Rectal smooth muscle tissue (tissue), 1 donor: ENCODE measurements at regions not wholly inside any gene's neighbourhood (a gene's known extent, or its start where the extent isn't known, plus 50 kb on each side); places are given as distances from the start of the nearest gene placed in this dataset.
"Not testable (repeated sequence)": the region's sequence is repeated elsewhere in the genome, so short reads cannot be mapped to it uniquely, and the experiment has no call there.

Experiments used
- H3K27ac ChIP-seq: one replicate; pipeline ENCODE4 v1.7.0; 2013; ENCODE audit warnings: low read depth, low read length, inconsistent platforms
- H3K27me3 ChIP-seq: one replicate; pipeline ENCODE4 v1.7.0; 2013; ENCODE audit warnings: low read length; ENCODE audit not compliant: control insufficient read depth, insufficient read depth
- H3K36me3 ChIP-seq: one replicate; pipeline ENCODE4 v1.7.0; 2013; ENCODE audit warnings: low read length; ENCODE audit not compliant: control insufficient read depth, insufficient read depth
- H3K4me1 ChIP-seq: one replicate; pipeline ENCODE4 v1.7.0; 2013; ENCODE audit warnings: low read length; ENCODE audit not compliant: control insufficient read depth, insufficient read depth
- H3K4me3 ChIP-seq: one replicate; pipeline ENCODE4 v1.7.0; 2013; ENCODE audit warnings: low read length
- H3K9ac ChIP-seq: one replicate; pipeline ENCODE4 v1.7.0; 2013; ENCODE audit warnings: low read length

DNA sequence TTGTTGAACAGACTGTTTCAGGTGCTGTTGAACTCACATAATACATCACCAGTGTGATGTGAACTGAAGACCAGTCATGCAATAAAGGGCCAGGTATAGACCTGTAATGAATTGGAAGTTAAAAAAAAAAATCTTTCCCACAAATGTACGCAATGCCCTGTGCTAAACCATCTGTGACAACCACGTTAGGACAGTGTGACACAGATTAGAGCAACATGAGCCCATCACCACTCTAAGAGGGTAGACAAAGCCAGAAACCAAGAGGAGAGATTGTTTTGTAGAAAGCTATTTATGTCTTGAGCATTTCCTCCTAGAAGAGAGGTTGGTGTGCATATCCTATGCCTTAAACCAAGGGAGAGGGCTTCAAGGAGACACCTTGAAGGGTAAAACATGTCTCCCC is 77.0 kb upstream of the BEND6 start:
- H3K9ac ChIP-seq = no peak overlapping the region
- no peaks in the 10 kb centered on the region for H3K4me1 ChIP-seq
- H3K27ac ChIP-seq = no peak overlapping the region
- H3K4me3 ChIP-seq = no peak overlapping the region
- H3K36me3 ChIP-seq = no peaks in the 10 kb centered on the region
- H3K27me3 ChIP-seq = no peaks in the 10 kb centered on the region

DNA sequence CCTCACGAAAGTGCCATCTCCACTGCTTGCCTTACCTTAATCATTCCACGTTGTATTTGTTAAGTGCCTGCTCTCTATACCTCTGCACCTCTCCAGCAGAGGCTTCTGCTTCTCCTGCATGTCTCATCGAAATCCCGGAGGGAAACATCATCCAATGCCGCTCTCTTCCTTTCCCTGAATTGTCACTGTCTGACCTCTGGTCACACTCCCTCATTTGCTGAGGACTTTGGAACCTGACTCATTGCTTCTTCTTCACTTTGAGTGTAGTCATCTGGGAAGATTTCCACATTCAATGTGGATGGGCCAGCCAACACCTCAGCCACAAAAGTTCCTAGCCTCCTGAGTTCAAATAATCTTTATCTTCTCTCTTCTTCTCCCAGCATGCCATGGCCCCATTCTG is 78.9 kb upstream of the BEND6 start:
- no peak overlapping the region for H3K4me3 ChIP-seq
- H3K27ac ChIP-seq = no peak overlapping the region

DNA sequence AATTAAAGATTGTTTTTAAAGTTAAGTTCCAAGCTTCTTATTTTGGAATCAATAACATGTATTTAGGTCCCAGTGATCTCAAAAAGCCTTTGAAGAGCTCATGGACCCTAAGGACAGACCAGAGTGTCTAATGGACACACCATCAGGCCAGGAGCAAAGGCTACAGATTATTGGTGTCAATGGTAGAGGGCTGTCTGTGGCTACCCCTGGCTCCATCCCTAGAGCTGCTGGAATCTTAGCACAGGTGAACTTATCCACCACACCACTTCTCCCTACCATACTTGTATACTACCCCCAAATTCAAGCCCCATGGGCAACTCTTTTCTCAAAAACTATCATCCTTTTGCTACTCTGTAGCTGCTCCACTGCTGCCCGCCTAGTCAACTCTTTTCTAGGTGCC is 79.4 kb upstream of the BEND6 start:
- no peak overlapping the region for H3K9ac ChIP-seq
- no peak overlapping the region for H3K27ac ChIP-seq
- no peaks in the 10 kb centered on the region for H3K36me3 ChIP-seq
- no peaks in the 10 kb centered on the region for H3K27me3 ChIP-seq
- H3K4me3 ChIP-seq = no peak overlapping the region
- H3K4me1 ChIP-seq = no peaks in the 10 kb centered on the region

More for the DNA sequence above, 78.9 kb upstream of the BEND6 start:
- H3K9ac ChIP-seq = no peak overlapping the region
- H3K27me3 ChIP-seq = no peaks in the 10 kb centered on the region
- H3K4me1 ChIP-seq = no peaks in the 10 kb centered on the region
- no peaks in the 10 kb centered on the region for H3K36me3 ChIP-seq

DNA sequence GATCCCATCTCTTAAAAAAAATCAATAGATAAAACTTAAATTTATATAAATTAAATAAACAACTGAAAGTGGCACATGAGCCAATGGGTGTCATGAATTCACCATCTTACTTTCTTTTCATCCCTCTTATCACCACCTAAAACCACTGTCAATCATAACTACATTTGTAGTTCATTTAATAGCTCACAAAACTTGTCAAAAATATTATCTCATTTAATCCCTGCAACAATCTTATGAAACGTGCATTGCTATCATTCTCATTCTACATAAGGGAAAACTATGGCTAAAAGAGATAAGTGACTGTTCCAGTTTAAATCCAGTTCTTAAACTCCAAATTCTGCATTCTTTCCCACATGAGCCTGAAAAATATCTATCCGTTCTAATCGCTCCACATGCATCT is 80.6 kb upstream of the BEND6 start:
- no peaks in the 10 kb centered on the region for H3K36me3 ChIP-seq
- H3K4me1 ChIP-seq = no peaks in the 10 kb centered on the region
- H3K27me3 ChIP-seq = no peaks in the 10 kb centered on the region
- H3K4me3 ChIP-seq = no peak overlapping the region
- H3K9ac ChIP-seq = no peak overlapping the region
- no peak overlapping the region for H3K27ac ChIP-seq

DNA sequence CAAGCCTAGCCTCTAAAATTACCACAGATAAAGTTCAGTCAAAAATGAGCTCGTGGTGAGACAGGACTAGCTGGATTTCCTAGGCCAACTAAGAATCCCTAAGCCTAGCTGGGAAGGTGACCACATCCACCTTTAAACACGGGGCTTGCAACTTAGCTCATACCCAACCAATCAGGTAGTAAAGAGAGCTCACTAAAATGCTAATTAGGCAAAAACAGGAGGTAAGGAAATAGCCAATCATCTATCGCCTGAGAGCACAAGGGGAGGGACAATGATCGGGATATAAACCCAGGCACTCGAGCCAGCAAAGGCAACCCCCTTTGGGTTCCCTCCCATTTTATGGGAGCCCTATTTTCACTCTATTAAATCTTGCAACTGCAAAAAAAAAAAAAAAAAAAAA is 84.9 kb upstream of the BEND6 start:
- H3K9ac ChIP-seq, H3K4me1 ChIP-seq, H3K4me3 ChIP-seq, H3K36me3 ChIP-seq, H3K27me3 ChIP-seq, H3K27ac ChIP-seq: not testable (repeated sequence)

DNA sequence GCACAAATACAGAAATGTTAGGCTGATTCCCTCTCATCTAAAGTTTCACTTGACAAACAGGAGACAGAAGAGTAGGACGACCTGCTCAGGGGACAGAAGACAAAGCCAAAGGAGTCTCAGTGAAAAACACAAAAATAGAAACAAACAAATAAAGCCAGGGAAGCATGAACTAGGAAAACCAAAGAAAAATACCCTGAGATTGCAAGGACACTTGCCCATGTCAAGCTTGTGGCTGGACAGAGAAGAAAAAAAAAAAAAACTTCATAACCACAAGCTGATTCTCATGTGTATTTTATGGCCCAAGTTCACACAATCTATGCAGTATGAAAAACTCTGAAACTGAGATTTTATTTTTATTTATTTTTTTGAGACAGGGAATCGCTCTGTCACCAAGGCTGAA is 85.6 kb upstream of the BEND6 start:
- H3K9ac ChIP-seq = no peak overlapping the region
- H3K4me1 ChIP-seq = no peaks in the 10 kb centered on the region
- no peaks in the 10 kb centered on the region for H3K27me3 ChIP-seq
- no peak overlapping the region for H3K4me3 ChIP-seq
- no peak overlapping the region for H3K27ac ChIP-seq
- H3K36me3 ChIP-seq = no peaks in the 10 kb centered on the region

DNA sequence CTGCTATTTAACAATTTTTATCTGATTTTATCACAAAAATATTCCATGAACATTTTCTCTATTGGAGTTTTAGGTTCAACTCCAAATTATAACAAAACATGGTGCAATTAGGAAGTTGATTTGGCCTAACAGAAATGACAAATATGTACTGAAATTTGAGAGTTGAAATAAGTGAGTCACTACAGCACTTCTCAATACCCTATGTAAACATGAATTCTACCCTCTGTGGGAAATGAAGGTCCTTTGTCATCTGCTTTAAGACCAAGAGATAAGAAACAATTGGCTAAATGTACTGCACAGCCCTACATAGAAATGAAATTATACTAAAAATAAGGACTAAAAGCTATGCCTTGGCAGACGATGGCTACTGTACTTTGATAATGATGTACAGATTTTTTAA is 86.2 kb upstream of the BEND6 start:
- no peaks in the 10 kb centered on the region for H3K4me1 ChIP-seq
- H3K27me3 ChIP-seq = no peaks in the 10 kb centered on the region
- no peak overlapping the region for H3K9ac ChIP-seq
- no peak overlapping the region for H3K4me3 ChIP-seq
- H3K27ac ChIP-seq = no peak overlapping the region
- H3K36me3 ChIP-seq = no peaks in the 10 kb centered on the region

DNA sequence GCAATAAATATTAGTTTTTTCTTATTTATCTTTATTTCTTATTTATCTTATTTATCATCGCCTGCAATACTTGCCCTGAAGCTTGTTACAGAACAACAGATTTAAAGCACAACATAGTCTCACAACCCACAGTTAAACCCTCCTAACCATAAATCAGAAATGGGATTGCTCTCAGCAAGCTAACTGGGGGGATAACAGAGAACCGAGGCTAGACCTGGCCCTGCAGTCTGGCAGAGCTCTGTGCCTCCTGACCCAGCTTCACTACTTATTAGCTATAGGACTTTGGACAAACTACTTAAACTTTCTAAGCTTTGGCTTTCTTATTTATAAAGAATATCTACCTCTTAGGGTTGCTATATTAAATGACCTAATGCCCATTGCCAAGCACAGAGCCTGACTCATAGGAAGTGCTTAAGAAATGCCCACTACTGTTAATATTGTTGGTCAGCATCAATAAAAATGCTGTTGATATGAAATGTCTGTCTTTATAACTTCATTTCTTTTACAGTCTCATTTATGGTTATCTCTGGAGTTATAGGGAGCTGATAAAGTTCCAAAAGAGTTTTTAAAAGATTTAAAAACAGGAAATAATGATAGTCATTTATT is 87.9 kb upstream of the BEND6 start:
- no peak overlapping the region for H3K27ac ChIP-seq
- no peak overlapping the region for H3K9ac ChIP-seq
- H3K4me3 ChIP-seq = no peak overlapping the region
- no peaks in the 10 kb centered on the region for H3K27me3 ChIP-seq
- no peaks in the 10 kb centered on the region for H3K4me1 ChIP-seq
- H3K36me3 ChIP-seq = no peaks in the 10 kb centered on the region

DNA sequence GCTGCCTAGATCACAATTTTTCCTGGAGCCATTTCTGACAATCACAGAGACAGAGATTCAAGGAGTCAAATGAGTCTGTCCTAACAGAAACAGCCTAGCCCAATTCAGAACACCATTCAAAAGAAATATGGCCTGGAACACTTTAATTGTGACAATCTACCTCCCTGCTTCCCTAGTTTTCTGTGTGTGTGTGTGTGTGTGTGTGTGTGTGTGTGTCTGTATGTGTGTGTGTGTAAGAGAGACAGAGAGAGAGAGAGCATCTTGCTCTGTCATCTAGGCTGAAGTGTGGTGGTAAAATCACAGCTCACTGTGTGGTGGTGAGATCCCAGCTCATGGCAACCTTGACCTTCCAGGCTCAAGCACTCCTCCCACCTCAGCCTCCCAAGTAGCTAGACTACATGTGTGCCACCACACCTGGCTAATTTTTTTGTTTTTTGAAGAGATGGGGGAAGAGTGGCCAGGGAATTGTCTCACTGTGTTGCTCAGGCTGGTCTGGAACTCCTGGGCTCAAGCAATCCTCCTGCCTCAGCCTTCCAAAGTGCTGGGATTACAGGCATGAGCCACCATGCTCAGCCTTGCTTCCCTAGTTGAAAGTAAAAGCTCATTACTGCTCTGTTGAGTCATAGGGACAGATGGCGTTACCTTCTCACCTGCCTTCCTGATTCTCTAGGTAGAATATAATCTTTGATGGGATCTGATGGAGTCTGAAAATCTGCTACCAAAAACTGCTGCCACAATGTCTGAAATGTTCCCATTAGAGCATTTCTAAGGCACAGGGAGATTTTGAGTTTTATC is 89.6 kb upstream of the BEND6 start:
- no peak overlapping the region for H3K9ac ChIP-seq
- no peaks in the 10 kb centered on the region for H3K27me3 ChIP-seq
- H3K4me3 ChIP-seq = no peak overlapping the region
- H3K4me1 ChIP-seq = no peaks in the 10 kb centered on the region
- no peaks in the 10 kb centered on the region for H3K36me3 ChIP-seq
- H3K27ac ChIP-seq = no peak overlapping the region

DNA sequence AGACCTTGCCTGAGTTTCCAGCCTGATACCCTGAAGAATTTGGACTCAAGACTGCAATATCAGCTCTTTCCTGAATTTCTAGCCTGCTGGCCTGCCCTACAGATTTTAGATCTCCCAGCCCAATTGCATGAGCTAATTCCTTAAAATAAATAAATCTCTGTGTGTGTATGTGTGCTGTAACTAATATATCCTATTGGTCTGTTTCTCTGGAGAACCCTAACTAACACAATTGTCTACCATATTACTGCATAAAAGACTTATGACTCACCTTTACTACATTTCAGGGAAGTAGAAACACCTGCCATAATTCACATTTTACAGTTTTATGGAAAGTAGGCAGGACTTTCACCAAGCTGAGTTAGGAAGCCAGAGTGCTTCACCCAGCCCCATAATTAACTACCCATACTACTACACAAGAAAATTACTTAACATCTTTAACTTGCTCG is 90.7 kb upstream of the BEND6 start:
- Histone ChIP-seq H3K27ac (no peak overlapping the region), H3K4me3 (no peak overlapping the region), H3K9ac (no peak overlapping the region), H3K27me3 (no peaks in the 10 kb centered on the region), H3K4me1 (no peaks in the 10 kb centered on the region), H3K36me3 (no peaks in the 10 kb centered on the region)

DNA sequence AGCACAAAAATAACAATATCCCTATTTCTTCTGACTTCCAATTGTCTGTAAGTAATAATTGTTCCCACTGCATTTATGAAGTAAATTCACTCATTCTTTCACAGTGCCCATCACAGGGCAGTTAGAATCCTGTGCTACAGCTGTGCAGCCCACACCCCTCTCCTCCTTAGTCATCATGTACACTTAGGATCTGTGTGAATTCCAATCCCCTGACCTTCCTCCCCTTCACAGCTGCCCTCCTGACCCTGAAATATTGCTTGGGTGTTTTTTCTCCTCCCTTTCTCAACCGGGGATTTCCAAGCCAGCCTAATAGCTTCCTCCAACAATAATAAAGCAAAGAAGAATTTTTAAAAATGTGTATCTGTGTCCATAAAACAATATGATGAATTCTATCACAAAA is 91.5 kb upstream of the BEND6 start:
- H3K27ac ChIP-seq = no peak overlapping the region
- H3K9ac ChIP-seq = no peak overlapping the region
- H3K36me3 ChIP-seq = no peaks in the 10 kb centered on the region
- H3K4me3 ChIP-seq = no peak overlapping the region
- no peaks in the 10 kb centered on the region for H3K4me1 ChIP-seq
- H3K27me3 ChIP-seq = no peaks in the 10 kb centered on the region

DNA sequence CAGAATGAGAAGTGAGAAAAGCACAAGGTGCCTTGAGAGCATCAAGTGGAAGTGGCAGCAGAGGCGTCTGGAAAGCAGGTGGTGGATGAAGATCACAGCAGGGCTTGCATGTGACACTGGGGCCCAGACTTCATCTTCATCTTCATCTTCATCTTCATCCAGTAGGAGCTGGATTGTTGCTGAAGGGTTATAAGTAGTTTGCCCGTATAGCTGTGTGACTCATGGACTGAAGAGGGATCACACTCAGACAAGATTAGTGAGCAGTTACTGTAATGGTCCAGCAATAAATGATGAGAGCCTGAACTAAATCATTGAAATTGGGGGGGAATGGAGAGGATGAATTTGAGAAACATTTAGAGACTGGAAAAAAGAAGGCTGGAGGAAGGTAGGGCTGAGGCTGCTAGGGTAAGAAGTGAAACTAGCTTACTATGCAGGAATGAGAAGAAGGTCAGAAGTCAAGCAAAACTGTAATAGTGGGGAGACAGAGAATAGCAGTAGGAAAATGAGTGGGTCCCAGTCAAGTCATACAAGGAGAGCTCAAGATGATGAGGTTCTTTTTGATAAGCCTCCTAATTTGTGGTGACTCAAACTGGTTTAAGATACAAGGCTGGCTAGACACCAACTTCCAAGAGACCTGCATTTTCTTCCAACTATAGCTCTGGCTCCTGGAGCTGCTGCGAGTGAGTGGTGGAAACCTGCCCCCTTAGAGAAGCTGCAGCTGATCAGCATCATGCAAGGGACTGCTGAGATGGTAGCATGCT is 92.3 kb upstream of the BEND6 start:
- Histone ChIP-seq H3K4me1 (no peaks in the 10 kb centered on the region), H3K27me3 (no peaks in the 10 kb centered on the region), H3K9ac (no peak overlapping the region), H3K36me3 (no peaks in the 10 kb centered on the region), H3K27ac (no peak overlapping the region), H3K4me3 (no peak overlapping the region)
